ENCODE measurements at regions not wholly inside any gene's neighbourhood (a gene's known extent, or its start where the extent isn't known, plus 50 kb on each side); places are given as distances from the start of the nearest gene placed in this dataset.

- Histone ChIP-seq H3K4me3 (ENCODE audit: control insufficient read depth in 1 of 7, extremely low read depth in 1 of 7, insufficient read depth in 4 of 7, low read depth in 2 of 7, low read length in 6 of 7) (peak overlapping the region in 2 of 7 experiments; percentile 29 to 35), H3K4me1 (ENCODE audit: control extremely low read depth in 1 of 4, control insufficient read depth in 4 of 4, insufficient read depth in 4 of 4, low read length in 3 of 4) (no peaks in the 10 kb centered on the region), H3K27me3 (replicated peaks in 2 of 5; ENCODE audit: control insufficient read depth in 4 of 5, insufficient read depth in 5 of 5, low read length in 4 of 5) (no peaks in the 10 kb centered on the region), H3K36me3 (ENCODE audit: control insufficient read depth in 4 of 4, insufficient read depth in 4 of 4, low read length in 3 of 4) (no peaks in the 10 kb centered on the region), H3K9me3 (ENCODE audit: control extremely low read depth in 1 of 5, control insufficient read depth in 4 of 5, insufficient read depth in 2 of 5, low read depth in 1 of 5, low read length in 4 of 5) (no peaks in the 10 kb centered on the region), H3K27ac (ENCODE audit: insufficient read depth in 1 of 2, low read depth in 1 of 2, low read length in 2 of 2, poor library complexity in 1 of 2, severe bottlenecking in 2 of 2) (no peak overlapping the region)
- WGBS (ENCODE audit: insufficient coverage): 0% methylated on average over 1 of the region's 4 CpGs
- no peak for DNase-seq
- CTCF ChIA-PET: interaction anchor here (1.2 kb wide), 1 partner anchor 13 kb away, joined by 4 read pairs; no protein-coding TSS in a partner anchor
- POLR2A ChIA-PET: no interaction called here
Observed at GRCh38 chr17:52389632-52390031, 231.1 kb upstream of the CA10 start.

DNA sequence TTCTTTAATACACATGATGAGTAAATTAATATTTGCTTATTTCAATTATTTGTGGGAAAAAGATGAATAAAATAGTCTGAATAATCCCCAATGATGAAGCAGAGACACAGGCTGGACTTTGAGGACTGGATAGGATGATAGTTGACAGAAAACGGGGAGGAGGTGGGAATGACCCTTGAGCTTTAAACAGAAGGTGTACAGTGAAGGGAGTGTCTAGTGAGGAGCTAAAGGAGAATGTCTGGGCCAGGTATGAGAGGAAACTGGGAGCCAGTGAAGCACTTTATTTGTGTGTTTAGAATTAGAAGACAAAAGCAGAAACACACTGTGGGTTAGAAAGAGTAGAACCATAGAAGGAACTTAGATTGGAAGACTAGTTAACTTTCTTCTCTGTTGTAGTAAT lies 230.4 kb upstream of the CA10 start:
- no peak overlapping the region for H3K27ac ChIP-seq (ENCODE audit: insufficient read depth in 1 of 2, low read depth in 1 of 2, low read length in 2 of 2, poor library complexity in 1 of 2, severe bottlenecking in 2 of 2)
- no peaks in the 10 kb centered on the region for H3K27me3 ChIP-seq (replicated peaks in 2 of 5; ENCODE audit: control insufficient read depth in 4 of 5, insufficient read depth in 5 of 5, low read length in 4 of 5)
- ChIA-PET POLR2A (no interaction called here), CTCF (interaction anchor here (1.2 kb wide), 1 partner anchor 12 kb away, joined by 4 read pairs; no protein-coding TSS in a partner anchor)
- H3K36me3 ChIP-seq (ENCODE audit: control insufficient read depth in 4 of 4, insufficient read depth in 4 of 4, low read length in 3 of 4): no peaks in the 10 kb centered on the region
- no peaks in the 10 kb centered on the region for H3K4me1 ChIP-seq (ENCODE audit: control extremely low read depth in 1 of 4, control insufficient read depth in 4 of 4, insufficient read depth in 4 of 4, low read length in 3 of 4)
- no peaks in the 10 kb centered on the region for H3K9me3 ChIP-seq (ENCODE audit: control extremely low read depth in 1 of 5, control insufficient read depth in 4 of 5, insufficient read depth in 2 of 5, low read depth in 1 of 5, low read length in 4 of 5)
- WGBS (ENCODE audit: insufficient coverage): 100% methylated on average over 1 of the region's 1 CpG
- H3K4me3 ChIP-seq (ENCODE audit: control insufficient read depth in 1 of 7, extremely low read depth in 1 of 7, insufficient read depth in 4 of 7, low read depth in 2 of 7, low read length in 6 of 7): no peak overlapping the region
- DNase-seq: no peak

DNA sequence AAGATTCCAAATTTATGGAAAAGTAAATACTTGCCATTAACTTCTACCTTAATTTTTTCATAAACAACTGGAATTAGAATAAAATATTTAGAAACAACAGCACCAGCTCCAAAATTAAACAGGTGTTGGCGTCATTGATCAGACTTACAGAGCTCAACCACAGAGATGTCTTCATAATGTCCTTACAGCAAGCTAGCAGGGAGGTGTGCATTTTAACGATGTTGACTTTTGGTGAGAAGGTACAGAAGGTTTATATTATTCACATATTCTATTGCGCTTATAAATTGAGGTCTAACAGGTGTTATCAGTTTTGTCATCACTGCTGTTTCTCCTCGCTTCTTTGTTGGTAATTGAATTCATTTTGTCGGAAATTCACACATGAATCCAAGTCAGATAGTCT lies 226.2 kb upstream of the CA10 start:
- no peak for DNase-seq
- H3K36me3 ChIP-seq (ENCODE audit: control insufficient read depth in 4 of 4, insufficient read depth in 4 of 4, low read length in 3 of 4): no peaks in the 10 kb centered on the region
- CTCF ChIA-PET: interaction anchor here (2.0 kb wide), 1 partner anchor 9 kb away, joined by 6 read pairs; no protein-coding TSS in a partner anchor
- 100% methylated on average over 2 of the region's 5 CpGs for WGBS (ENCODE audit: insufficient coverage)
- POLR2A ChIA-PET: no interaction called here
- no peak overlapping the region for H3K4me3 ChIP-seq (ENCODE audit: control insufficient read depth in 1 of 7, extremely low read depth in 1 of 7, insufficient read depth in 4 of 7, low read depth in 2 of 7, low read length in 6 of 7)
- H3K27ac ChIP-seq (ENCODE audit: insufficient read depth in 1 of 2, low read depth in 1 of 2, low read length in 2 of 2, poor library complexity in 1 of 2, severe bottlenecking in 2 of 2): no peak overlapping the region
- H3K27me3 ChIP-seq (replicated peaks in 2 of 5; ENCODE audit: control insufficient read depth in 4 of 5, insufficient read depth in 5 of 5, low read length in 4 of 5): no peaks in the 10 kb centered on the region
- H3K9me3 ChIP-seq (ENCODE audit: control extremely low read depth in 1 of 5, control insufficient read depth in 4 of 5, insufficient read depth in 2 of 5, low read depth in 1 of 5, low read length in 4 of 5): no peaks in the 10 kb centered on the region
- no peaks in the 10 kb centered on the region for H3K4me1 ChIP-seq (ENCODE audit: control extremely low read depth in 1 of 4, control insufficient read depth in 4 of 4, insufficient read depth in 4 of 4, low read length in 3 of 4)

DNA sequence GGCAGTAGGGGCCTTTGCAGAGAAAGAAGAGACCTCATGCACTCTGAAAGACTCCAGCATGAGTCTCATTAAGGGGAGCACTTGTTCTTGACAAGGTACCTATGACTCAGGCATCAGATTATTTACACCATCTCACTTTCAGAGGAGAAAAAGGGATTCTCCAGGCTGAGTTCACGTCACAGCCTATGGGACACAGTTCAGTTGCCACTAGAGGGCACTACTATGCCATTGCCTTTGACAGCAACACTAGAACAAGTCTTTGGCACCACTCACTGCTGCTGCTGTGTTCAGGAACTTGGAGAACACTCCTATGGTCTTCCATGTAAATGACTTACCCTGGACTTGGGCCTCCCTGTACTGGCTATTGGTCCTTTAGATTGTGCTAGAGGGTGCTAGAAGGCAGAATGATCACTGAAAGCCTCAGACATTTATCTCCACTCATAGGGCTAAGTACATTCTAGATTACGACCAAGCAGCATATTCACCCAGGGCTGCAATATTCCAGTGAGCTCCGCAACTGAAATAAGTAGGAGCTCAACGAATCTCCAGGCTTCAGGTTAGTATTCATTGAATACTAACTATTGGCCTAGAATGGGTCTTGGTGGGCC lies 225.1 kb upstream of the CA10 start:
- POLR2A ChIA-PET: no interaction called here
- no peaks in the 10 kb centered on the region for H3K27me3 ChIP-seq (replicated peaks in 2 of 5; ENCODE audit: control insufficient read depth in 4 of 5, insufficient read depth in 5 of 5, low read length in 4 of 5)
- no peak overlapping the region for H3K27ac ChIP-seq (ENCODE audit: insufficient read depth in 1 of 2, low read depth in 1 of 2, low read length in 2 of 2, poor library complexity in 1 of 2, severe bottlenecking in 2 of 2)
- CTCF ChIA-PET: interaction anchor here (1.2 to 2.0 kb wide), 2 partner anchors 10 kb away, joined by 3 to 6 read pairs; no protein-coding TSS in a partner anchor
- no peaks in the 10 kb centered on the region for H3K4me1 ChIP-seq (ENCODE audit: control extremely low read depth in 1 of 4, control insufficient read depth in 4 of 4, insufficient read depth in 4 of 4, low read length in 3 of 4)
- DNase-seq: peak; percentile 18 to 55 (median 43)
- no peak overlapping the region for H3K4me3 ChIP-seq (ENCODE audit: control insufficient read depth in 1 of 7, extremely low read depth in 1 of 7, insufficient read depth in 4 of 7, low read depth in 2 of 7, low read length in 6 of 7)
- WGBS (ENCODE audit: insufficient coverage): 68% methylated on average over 4 of the region's 4 CpGs
- no peaks in the 10 kb centered on the region for H3K9me3 ChIP-seq (ENCODE audit: control extremely low read depth in 1 of 5, control insufficient read depth in 4 of 5, insufficient read depth in 2 of 5, low read depth in 1 of 5, low read length in 4 of 5)
- no peaks in the 10 kb centered on the region for H3K36me3 ChIP-seq (ENCODE audit: control insufficient read depth in 4 of 4, insufficient read depth in 4 of 4, low read length in 3 of 4)

DNA sequence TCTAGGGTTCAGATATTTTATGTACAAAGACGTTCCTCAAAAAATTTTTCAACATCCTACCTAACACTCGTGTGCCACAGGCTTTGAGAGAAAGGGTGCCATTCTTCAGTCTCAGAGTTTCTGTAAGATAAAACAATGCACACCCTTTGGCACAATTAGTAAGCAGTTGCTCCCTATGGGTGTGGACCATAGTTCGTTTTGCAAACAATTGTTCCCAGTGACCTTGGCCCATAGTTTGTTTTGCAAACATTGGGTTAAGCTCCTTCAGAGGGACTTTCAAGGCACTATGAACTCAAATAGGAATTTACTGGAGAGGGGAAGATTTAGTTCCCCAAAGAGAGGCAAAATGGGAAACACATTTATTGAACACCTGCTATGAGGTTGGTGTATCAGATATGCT lies 220.3 kb upstream of the CA10 start:
- POLR2A ChIA-PET: no interaction called here
- no peaks in the 10 kb centered on the region for H3K9me3 ChIP-seq (ENCODE audit: control extremely low read depth in 1 of 5, control insufficient read depth in 4 of 5, insufficient read depth in 2 of 5, low read depth in 1 of 5, low read length in 4 of 5)
- no peaks in the 10 kb centered on the region for H3K36me3 ChIP-seq (ENCODE audit: control insufficient read depth in 4 of 4, insufficient read depth in 4 of 4, low read length in 3 of 4)
- no peak overlapping the region for H3K27ac ChIP-seq (ENCODE audit: insufficient read depth in 1 of 2, low read depth in 1 of 2, low read length in 2 of 2, poor library complexity in 1 of 2, severe bottlenecking in 2 of 2)
- H3K27me3 ChIP-seq (replicated peaks in 2 of 5; ENCODE audit: control insufficient read depth in 4 of 5, insufficient read depth in 5 of 5, low read length in 4 of 5): no peaks in the 10 kb centered on the region
- no peak overlapping the region for H3K4me3 ChIP-seq (ENCODE audit: control insufficient read depth in 1 of 7, extremely low read depth in 1 of 7, insufficient read depth in 4 of 7, low read depth in 2 of 7, low read length in 6 of 7)
- DNase-seq: no peak
- H3K4me1 ChIP-seq (ENCODE audit: control extremely low read depth in 1 of 4, control insufficient read depth in 4 of 4, insufficient read depth in 4 of 4, low read length in 3 of 4): no peaks in the 10 kb centered on the region
- CTCF ChIA-PET: interaction anchor here (1.1 kb wide), 1 partner anchor 17 kb away, joined by 3 read pairs; no protein-coding TSS in a partner anchor
- 89% methylated on average over 3 of the region's 3 CpGs for WGBS (ENCODE audit: insufficient coverage)

DNA sequence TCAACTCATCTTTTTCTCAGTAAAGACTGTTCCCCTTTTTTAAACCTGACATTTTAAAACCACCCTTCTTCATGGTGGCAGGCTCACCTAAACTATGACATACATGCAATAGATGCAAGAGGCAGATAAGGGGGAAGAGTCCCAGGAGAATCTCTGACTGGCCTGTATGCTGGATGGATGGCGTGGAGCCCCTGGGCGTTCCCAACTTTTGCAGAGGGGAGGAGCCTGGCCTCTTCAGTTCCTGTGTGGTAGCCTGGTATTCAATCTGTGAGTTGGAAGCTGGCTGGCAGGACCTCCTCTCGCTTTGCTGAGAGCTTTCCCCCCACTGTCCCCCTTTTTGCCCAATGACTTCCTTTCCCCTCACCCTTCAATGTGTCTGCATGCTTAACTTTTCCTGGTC lies 217.6 kb upstream of the CA10 start:
- Histone ChIP-seq H3K4me1 (ENCODE audit: control extremely low read depth in 1 of 4, control insufficient read depth in 4 of 4, insufficient read depth in 4 of 4, low read length in 3 of 4) (no peaks in the 10 kb centered on the region), H3K9me3 (ENCODE audit: control extremely low read depth in 1 of 5, control insufficient read depth in 4 of 5, insufficient read depth in 2 of 5, low read depth in 1 of 5, low read length in 4 of 5) (no peaks in the 10 kb centered on the region), H3K4me3 (ENCODE audit: control insufficient read depth in 1 of 7, extremely low read depth in 1 of 7, insufficient read depth in 4 of 7, low read depth in 2 of 7, low read length in 6 of 7) (no peak overlapping the region), H3K27me3 (replicated peaks in 2 of 5; ENCODE audit: control insufficient read depth in 4 of 5, insufficient read depth in 5 of 5, low read length in 4 of 5) (peaks cover 0 to 1% (median 0%) of the 10 kb centered on the region in 5 experiments), H3K27ac (ENCODE audit: insufficient read depth in 1 of 2, low read depth in 1 of 2, low read length in 2 of 2, poor library complexity in 1 of 2, severe bottlenecking in 2 of 2) (no peak overlapping the region), H3K36me3 (ENCODE audit: control insufficient read depth in 4 of 4, insufficient read depth in 4 of 4, low read length in 3 of 4) (no peaks in the 10 kb centered on the region)
- ChIA-PET CTCF (interaction anchor here (1.4 kb wide), 1 partner anchor 13 kb away, joined by 4 read pairs; no protein-coding TSS in a partner anchor), POLR2A (no interaction called here)
- 83% methylated on average over 1 of the region's 3 CpGs for WGBS (ENCODE audit: insufficient coverage)
- no peak for DNase-seq

DNA sequence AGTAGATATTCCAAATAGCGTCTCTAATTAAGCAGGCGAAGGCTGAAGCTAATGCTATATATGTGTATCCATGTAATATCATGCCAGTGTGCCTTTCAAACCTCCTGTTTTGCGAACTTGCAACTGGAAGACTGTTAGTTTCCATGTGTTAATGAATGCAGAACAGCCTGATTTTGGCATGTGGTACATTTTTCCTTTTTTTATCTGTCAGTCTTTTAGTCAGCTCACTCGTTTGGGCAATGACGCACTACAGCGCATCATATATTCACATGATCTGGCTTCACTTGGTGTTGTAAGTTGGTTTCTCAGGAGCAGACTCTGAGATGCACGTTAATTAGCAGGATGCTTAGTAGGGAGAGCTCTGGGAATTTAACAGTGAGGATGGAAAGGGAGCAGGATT lies 210.4 kb upstream of the CA10 start:
- CTCF ChIA-PET: no interaction called here

More for the DNA sequence above, 210.4 kb upstream of the CA10 start:
- Histone ChIP-seq H3K9me3 (ENCODE audit: control extremely low read depth in 1 of 5, control insufficient read depth in 4 of 5, insufficient read depth in 2 of 5, low read depth in 1 of 5, low read length in 4 of 5) (no peaks in the 10 kb centered on the region), H3K36me3 (ENCODE audit: control insufficient read depth in 4 of 4, insufficient read depth in 4 of 4, low read length in 3 of 4) (no peaks in the 10 kb centered on the region), H3K4me3 (ENCODE audit: control insufficient read depth in 1 of 7, extremely low read depth in 1 of 7, insufficient read depth in 4 of 7, low read depth in 2 of 7, low read length in 6 of 7) (no peak overlapping the region), H3K4me1 (ENCODE audit: control extremely low read depth in 1 of 4, control insufficient read depth in 4 of 4, insufficient read depth in 4 of 4, low read length in 3 of 4) (no peaks in the 10 kb centered on the region), H3K27ac (ENCODE audit: insufficient read depth in 1 of 2, low read depth in 1 of 2, low read length in 2 of 2, poor library complexity in 1 of 2, severe bottlenecking in 2 of 2) (no peak overlapping the region), H3K27me3 (replicated peaks in 2 of 5; ENCODE audit: control insufficient read depth in 4 of 5, insufficient read depth in 5 of 5, low read length in 4 of 5) (peaks cover 0 to 1% (median 0%) of the 10 kb centered on the region in 5 experiments)
- POLR2A ChIA-PET: no interaction called here
- no peak for DNase-seq
- 100% methylated on average over 4 of the region's 7 CpGs for WGBS (ENCODE audit: insufficient coverage)
